SH-SY5Y (cell line): ENCODE measurements at regions not wholly inside any gene's neighbourhood (a gene's known extent, or its start where the extent isn't known, plus 50 kb on each side); places are given as distances from the start of the nearest gene placed in this dataset.

Source experiments
- GATA2 ChIP-seq: IDR thresholded peaks from 2 replicates; pipeline ENCODE4 v1.6.1; 2011; ENCODE audit warnings: mild to moderate bottlenecking, low read depth, low read length
- GATA3 ChIP-seq: IDR thresholded peaks from 2 replicates; pipeline ENCODE4 v1.6.1; 2011; ENCODE audit warnings: low read depth, mild to moderate bottlenecking, low read length, moderate library complexity

DNA sequence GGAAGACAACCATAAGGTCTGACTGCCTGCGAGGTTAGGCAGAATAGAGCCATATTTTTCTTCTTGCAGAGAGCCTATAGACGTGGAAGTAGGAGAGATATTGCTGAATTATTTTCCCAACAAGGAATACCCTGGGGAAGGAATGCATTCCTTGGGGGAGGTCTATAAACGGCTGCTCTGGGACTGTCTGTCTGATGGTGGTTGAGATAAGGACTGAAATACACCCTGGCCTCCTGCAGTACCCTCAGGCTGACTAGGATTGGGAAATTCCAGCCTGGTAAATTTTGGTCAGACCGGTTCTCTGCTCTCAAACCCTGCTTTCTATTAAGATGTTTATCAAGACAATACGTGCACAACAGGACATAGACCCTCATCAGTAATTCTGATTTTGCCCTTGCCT is 617.5 kb upstream of the GRIN3A start:
- TF ChIP-seq GATA2 (peak; percentile 47; the same call in 1 of the 2 replicates), GATA3 (no peak)
